ENCODE measurements at regions not wholly inside any gene's neighbourhood (a gene's known extent, or its start where the extent isn't known, plus 50 kb on each side); places are given as distances from the start of the nearest gene placed in this dataset.

DNA sequence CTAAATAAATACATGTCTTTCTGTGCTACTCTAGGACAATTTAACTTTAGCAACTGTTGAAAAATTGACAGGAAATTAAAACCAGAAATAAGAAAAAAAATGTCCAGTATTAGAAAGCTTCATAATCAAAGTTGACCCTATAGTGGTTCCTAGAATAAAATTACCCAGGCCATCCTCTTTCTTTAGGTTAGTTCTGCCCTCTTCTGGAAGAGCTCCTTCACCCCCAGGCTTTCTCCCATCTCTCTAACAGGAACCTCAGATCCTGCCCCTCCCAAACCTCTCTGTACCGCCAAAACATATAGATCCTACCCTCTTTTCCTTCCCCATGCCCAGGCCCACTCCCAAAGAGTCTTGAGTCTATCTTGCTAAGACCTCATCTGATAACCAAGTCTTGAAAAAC is 159.4 kb upstream of the CDK1 start:
- TF ChIP-seq, protein P1, sequence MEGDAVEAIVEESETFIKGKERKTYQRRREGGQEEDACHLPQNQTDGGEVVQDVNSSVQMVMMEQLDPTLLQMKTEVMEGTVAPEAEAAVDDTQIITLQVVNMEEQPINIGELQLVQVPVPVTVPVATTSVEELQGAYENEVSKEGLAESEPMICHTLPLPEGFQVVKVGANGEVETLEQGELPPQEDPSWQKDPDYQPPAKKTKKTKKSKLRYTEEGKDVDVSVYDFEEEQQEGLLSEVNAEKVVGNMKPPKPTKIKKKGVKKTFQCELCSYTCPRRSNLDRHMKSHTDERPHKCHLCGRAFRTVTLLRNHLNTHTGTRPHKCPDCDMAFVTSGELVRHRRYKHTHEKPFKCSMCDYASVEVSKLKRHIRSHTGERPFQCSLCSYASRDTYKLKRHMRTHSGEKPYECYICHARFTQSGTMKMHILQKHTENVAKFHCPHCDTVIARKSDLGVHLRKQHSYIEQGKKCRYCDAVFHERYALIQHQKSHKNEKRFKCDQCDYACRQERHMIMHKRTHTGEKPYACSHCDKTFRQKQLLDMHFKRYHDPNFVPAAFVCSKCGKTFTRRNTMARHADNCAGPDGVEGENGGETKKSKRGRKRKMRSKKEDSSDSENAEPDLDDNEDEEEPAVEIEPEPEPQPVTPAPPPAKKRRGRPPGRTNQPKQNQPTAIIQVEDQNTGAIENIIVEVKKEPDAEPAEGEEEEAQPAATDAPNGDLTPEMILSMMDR (IDR thresholded peaks at IDR 0.05) = no peak
- no peak for TF ChIP-seq POLR2A (IDR thresholded peaks at IDR 0.05)

Data from esophagus squamous epithelium (tissue), 4 donors.